HCT116 (cell line): ENCODE measurements at regions not wholly inside any gene's neighbourhood (a gene's known extent, or its start where the extent isn't known, plus 50 kb on each side); places are given as distances from the start of the nearest gene placed in this dataset.
"Not testable (repeated sequence)": the region's sequence is repeated elsewhere in the genome, so short reads cannot be mapped to it uniquely, and the experiment has no call there.

Source experiments
- ATAC-seq: fragments of 200-7000 bp; cut with Tn5 transposase; 2 replicates; pipeline ENCODE4 v1.9.1; 2020; ENCODE audit warnings: mild to moderate bottlenecking, moderate library complexity
- BruUV-seq: library from RNA; stranded (reverse); fragments of 400-500 nt; replicated peaks from 2 replicates; lab custom pipeline; 2021; lab: Mats Ljungman, UMichigan
- CTCF ChIA-PET: fragments of 300-600 bp; sonication (Branson Sonifier 250); formaldehyde crosslinking; loops from one replicate; lab custom pipeline; 2021; ENCODE audit warnings: antibody characterized with exemption; lab: Charles Lee
- POLR2A ChIA-PET: fragments of 300-600, 350-600 bp; sonication (Branson Sonifier 250); formaldehyde crosslinking; loops from one replicate; lab custom pipeline; 2021; ENCODE audit warnings: antibody characterized with exemption; lab: Charles Lee
- RAD21 ChIA-PET, 2 experiments: fragments of 300-600 bp; sonication (Branson Sonifier 250); formaldehyde crosslinking; loops; one replicate each; lab custom pipeline; 2023; ENCODE audit warnings: low total read pairs in 2 of 2; ENCODE audit not compliant: uncharacterized antibody in 2 of 2, unreplicated experiment in 2 of 2, low non-redundant PET in 1 of 2; lab: Charles Lee
- DNase-seq: peaks from one replicate; pipeline ENCODE4 v3.0.0-alpha.2; 2010; ENCODE audit warnings: low read depth, low spot score
- H2AFZ ChIP-seq: fragments of 200-600 bp; shearing (Covaris generic), sonication (generic); 2 replicates; pipeline ENCODE4 v1.6.1; 2017; ENCODE audit warnings: low read depth, mixed run types, mixed read lengths, antibody characterized with exemption, low read length; ENCODE audit not compliant: poor library complexity, severe bottlenecking
- H3K27ac ChIP-seq: 2 replicates; pipeline ENCODE4 v1.5.1; 2012; ENCODE audit warnings: low read depth, low read length
- H3K27me3 ChIP-seq: fragments of 200-600 bp; sonication (generic); 2 replicates; pipeline ENCODE4 v1.6.1; 2016; ENCODE audit warnings: mixed run types, low read length, mixed read lengths; ENCODE audit not compliant: insufficient read depth
- H3K36me3 ChIP-seq, 2 experiments: fragments of 200-500 bp in 1 of 2; fragments of 200-600 bp in 1 of 2; sonication (Bioruptor generic) in 1 of 2; sonication (generic) in 1 of 2; 2 replicates each; pipeline versions ENCODE4 v1.5.1 to v1.6.1; 2014 to 2016; ENCODE audit warnings: low read length in 2 of 2, inconsistent platforms in 1 of 2, mixed read lengths in 1 of 2, mixed run types in 1 of 2; ENCODE audit not compliant: insufficient read depth in 2 of 2, control insufficient read depth in 1 of 2
- H3K4me1 ChIP-seq, 2 experiments: fragments of 200-600 bp in 1 of 2; sonication (generic) in 1 of 2; 2 replicates each; pipeline versions ENCODE4 v1.5.1 to v1.6.1; 2012 to 2017; ENCODE audit warnings: low read length in 2 of 2, inconsistent platforms in 1 of 2, mild to moderate bottlenecking in 1 of 2, mixed read lengths in 1 of 2, mixed run types in 1 of 2, moderate library complexity in 1 of 2; ENCODE audit not compliant: insufficient read depth in 2 of 2, control insufficient read depth in 1 of 2
- H3K4me2 ChIP-seq: fragments of 200-600 bp; sonication (generic); 2 replicates; pipeline ENCODE4 v1.6.1; 2017; ENCODE audit warnings: mixed run types, low read length, mixed read lengths
- H3K4me3 ChIP-seq, 2 experiments: fragments of 200-600 bp in 1 of 2; sonication (generic) in 1 of 2; replicated peaks in 1 of 2; 2 replicates each; pipeline ENCODE4 v1.5.1; 2011 to 2016; ENCODE audit warnings: low read length in 2 of 2, control low read depth in 1 of 2, low read depth in 1 of 2, mild to moderate bottlenecking in 1 of 2, mixed read lengths in 1 of 2, mixed run types in 1 of 2
- H3K79me2 ChIP-seq: fragments of 200-600 bp; sonication (generic); 2 replicates; pipeline ENCODE4 v1.6.1; 2017; ENCODE audit warnings: mild to moderate bottlenecking, mixed run types, low read length, moderate library complexity, mixed read lengths; ENCODE audit not compliant: insufficient read depth
- H3K9ac ChIP-seq: fragments of 200-600 bp; sonication (generic); 2 replicates; pipeline ENCODE4 v1.6.1; 2016; ENCODE audit warnings: low read length, mixed read lengths
- H3K9me2 ChIP-seq: fragments of 200-600 bp; sonication (generic), shearing (Covaris generic); 2 replicates; pipeline ENCODE4 v1.6.1; 2017; ENCODE audit warnings: mixed run types, mild to moderate bottlenecking, moderate library complexity; ENCODE audit not compliant: insufficient read depth
- H3K9me3 ChIP-seq, 2 experiments: fragments of 200-500 bp in 1 of 2; fragments of 200-600 bp in 1 of 2; sonication (Bioruptor generic) in 1 of 2; sonication (generic) in 1 of 2; 2 replicates each; pipeline ENCODE4 v1.6.1; 2014 to 2017; ENCODE audit warnings: low read length in 2 of 2, mixed read lengths in 2 of 2, inconsistent platforms in 1 of 2, low read depth in 1 of 2, mild to moderate bottlenecking in 1 of 2, mixed run types in 1 of 2, moderate library complexity in 1 of 2; ENCODE audit not compliant: control insufficient read depth in 1 of 2, insufficient read depth in 1 of 2
- H4K20me1 ChIP-seq: fragments of 200-600 bp; sonication (generic), shearing (Covaris generic); 2 replicates; pipeline ENCODE4 v1.6.1; 2017; ENCODE audit warnings: mixed run types, mild to moderate bottlenecking, moderate library complexity; ENCODE audit not compliant: insufficient read depth
- CBX3 ChIP-seq: IDR thresholded peaks from 2 replicates; pipeline ENCODE4 v1.6.1; 2012; ENCODE audit warnings: low read depth
- ELF1 ChIP-seq: IDR thresholded peaks from 2 replicates; pipeline ENCODE4 v1.6.1; 2012; ENCODE audit warnings: low read depth, borderline replicate concordance
- EZH2phosphoT487 ChIP-seq: fragments of 200-600 bp; IDR thresholded peaks from 2 replicates; pipeline ENCODE4 v1.6.1; 2018; ENCODE audit warnings: antibody characterized with exemption, borderline replicate concordance
- FOSL1 ChIP-seq: IDR thresholded peaks from 2 replicates; pipeline ENCODE4 v1.6.1; 2012; ENCODE audit warnings: low read depth
- RAD21 ChIP-seq: IDR thresholded peaks from 2 replicates; pipeline ENCODE4 v1.6.1; 2012; ENCODE audit warnings: low read depth, mild to moderate bottlenecking
- SP1 ChIP-seq: IDR thresholded peaks from 2 replicates; pipeline ENCODE4 v1.6.1; 2012; ENCODE audit warnings: low read depth
- SRF ChIP-seq: IDR thresholded peaks from 2 replicates; pipeline ENCODE4 v1.6.1; 2012; ENCODE audit warnings: low read depth
- YY1 ChIP-seq: IDR thresholded peaks from 2 replicates; pipeline ENCODE4 v1.6.1; 2011; ENCODE audit warnings: low read length, low read depth, moderate library complexity, mild to moderate bottlenecking; ENCODE audit not compliant: insufficient replicate concordance; ENCODE audit errors: extremely low read depth
- ZFX ChIP-seq: fragments of 450-650 bp; IDR thresholded peaks from 2 replicates; pipeline ENCODE4 v1.6.1; 2017
- ZNF274 ChIP-seq: fragments of 200-500 bp; sonication (Bioruptor generic); IDR thresholded peaks from 2 replicates; pipeline ENCODE4 v1.6.1; 2014; ENCODE audit warnings: mild to moderate bottlenecking, low read depth, low read length, inconsistent platforms
- intact Hi-C: fragments of 100-400 bp; cut with micrococcal nuclease; formaldehyde crosslinking; loops from 2 replicates; pipeline ENCODE4 v1.10.0; 2022
- TF ChIP-seq, protein P1 (sequence below), 3 experiments: fragments of 200-600 bp in 1 of 3; sonication (generic) in 1 of 3; IDR thresholded peaks in 2 of 3; conservative IDR thresholded peaks in 1 of 3; 2 replicates each; pipeline ENCODE4 v1.5.1; 2012 to 2017; ENCODE audit warnings: low read depth in 2 of 3, low read length in 2 of 3, antibody characterized with exemption in 1 of 3, borderline replicate concordance in 1 of 3, control low read depth in 1 of 3, mild to moderate bottlenecking in 1 of 3, mixed read lengths in 1 of 3, mixed run types in 1 of 3, moderate library complexity in 1 of 3; ENCODE audit not compliant: insufficient read depth in 1 of 3
- TF ChIP-seq, protein P2 (sequence below): IDR thresholded peaks from 2 replicates; pipeline ENCODE4 v1.6.1; 2012
- TF ChIP-seq, protein P3 (sequence below): IDR thresholded peaks from 2 replicates; pipeline ENCODE4 v1.6.1; 2012; ENCODE audit warnings: low read depth
- TF ChIP-seq, protein P4 (sequence below): IDR thresholded peaks from 2 replicates; pipeline ENCODE4 v1.6.1; 2012

DNA sequence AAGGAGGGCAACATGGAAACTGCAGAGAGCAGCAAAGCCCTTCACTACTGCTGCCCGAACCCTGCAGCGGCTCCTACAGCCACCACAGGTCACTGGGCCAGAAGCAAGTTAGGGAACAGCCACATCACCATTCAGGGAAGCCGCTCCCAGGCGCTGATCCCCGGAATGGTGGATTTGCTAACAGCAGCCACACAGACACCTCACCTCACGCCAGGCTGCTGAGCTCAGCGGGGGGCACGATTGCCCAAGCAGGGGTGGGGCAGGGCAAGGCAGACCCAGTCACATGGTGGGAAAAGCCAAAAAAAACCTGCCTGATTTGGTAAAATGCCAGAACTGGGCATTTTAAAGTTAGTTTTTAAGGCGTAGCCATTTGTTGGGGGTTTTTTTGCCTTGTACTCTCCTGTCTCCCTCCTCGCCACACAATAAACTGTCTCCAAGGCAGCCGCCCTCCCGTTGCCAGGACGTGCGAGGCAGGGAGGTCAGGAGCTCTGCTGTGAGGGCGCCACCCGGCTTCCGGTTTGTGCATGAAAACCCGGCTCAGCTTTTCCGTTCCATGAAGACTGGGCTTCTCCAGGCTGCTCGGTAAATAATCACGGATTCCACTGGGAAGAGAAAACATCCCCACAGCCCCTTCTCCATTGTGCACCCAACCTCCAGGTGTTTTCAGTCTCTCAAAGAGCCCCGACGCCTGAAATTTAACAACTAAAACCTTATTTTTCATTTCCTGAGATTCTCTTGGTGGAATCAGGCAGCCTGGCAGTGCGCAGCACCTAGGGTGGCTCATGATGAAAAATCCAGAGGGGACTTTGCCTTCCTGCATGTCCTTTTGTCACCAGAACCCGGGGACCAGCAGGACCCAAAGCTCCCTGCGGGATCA, 453.5 kb downstream of the PREX1 start:
- H3K79me2 ChIP-seq, H3K27me3 ChIP-seq, POLR2A ChIA-PET, BruUV-seq, intact Hi-C loops, H4K20me1 ChIP-seq, H3K4me3 ChIP-seq, H3K9ac ChIP-seq, H3K9me2 ChIP-seq, RAD21 ChIA-PET, H3K4me1 ChIP-seq, H3K36me3 ChIP-seq, DNase-seq, H3K9me3 ChIP-seq, H3K27ac ChIP-seq: not testable (repeated sequence)
- peak; percentile 82 for ATAC-seq
- H3K4me2 ChIP-seq = 0 out of 2 replicates have a peak overlapping the region, but pooled peaks have one; percentile 9
- TF ChIP-seq, protein P1, sequence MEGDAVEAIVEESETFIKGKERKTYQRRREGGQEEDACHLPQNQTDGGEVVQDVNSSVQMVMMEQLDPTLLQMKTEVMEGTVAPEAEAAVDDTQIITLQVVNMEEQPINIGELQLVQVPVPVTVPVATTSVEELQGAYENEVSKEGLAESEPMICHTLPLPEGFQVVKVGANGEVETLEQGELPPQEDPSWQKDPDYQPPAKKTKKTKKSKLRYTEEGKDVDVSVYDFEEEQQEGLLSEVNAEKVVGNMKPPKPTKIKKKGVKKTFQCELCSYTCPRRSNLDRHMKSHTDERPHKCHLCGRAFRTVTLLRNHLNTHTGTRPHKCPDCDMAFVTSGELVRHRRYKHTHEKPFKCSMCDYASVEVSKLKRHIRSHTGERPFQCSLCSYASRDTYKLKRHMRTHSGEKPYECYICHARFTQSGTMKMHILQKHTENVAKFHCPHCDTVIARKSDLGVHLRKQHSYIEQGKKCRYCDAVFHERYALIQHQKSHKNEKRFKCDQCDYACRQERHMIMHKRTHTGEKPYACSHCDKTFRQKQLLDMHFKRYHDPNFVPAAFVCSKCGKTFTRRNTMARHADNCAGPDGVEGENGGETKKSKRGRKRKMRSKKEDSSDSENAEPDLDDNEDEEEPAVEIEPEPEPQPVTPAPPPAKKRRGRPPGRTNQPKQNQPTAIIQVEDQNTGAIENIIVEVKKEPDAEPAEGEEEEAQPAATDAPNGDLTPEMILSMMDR (IDR thresholded peaks at IDR 0.05 in 2 of 3, conservative IDR thresholded peaks at IDR 0.05 in 1 of 3; ENCODE audit: borderline replicate concordance in 1 of 3, insufficient read depth in 1 of 3, low read depth in 2 of 3, low read length in 2 of 3) = peak in 2 of 3 experiments; percentile 27 to 39; a peak in 2 of 6 replicates
- TF ChIP-seq RAD21 = peak; percentile 41
- CTCF ChIA-PET = interaction anchor here (1.0 kb wide), 1 partner anchor 649 kb away, joined by 3 read pairs; no protein-coding TSS in a partner anchor
- H2AFZ ChIP-seq = peak overlapping the region; percentile 16

DNA sequence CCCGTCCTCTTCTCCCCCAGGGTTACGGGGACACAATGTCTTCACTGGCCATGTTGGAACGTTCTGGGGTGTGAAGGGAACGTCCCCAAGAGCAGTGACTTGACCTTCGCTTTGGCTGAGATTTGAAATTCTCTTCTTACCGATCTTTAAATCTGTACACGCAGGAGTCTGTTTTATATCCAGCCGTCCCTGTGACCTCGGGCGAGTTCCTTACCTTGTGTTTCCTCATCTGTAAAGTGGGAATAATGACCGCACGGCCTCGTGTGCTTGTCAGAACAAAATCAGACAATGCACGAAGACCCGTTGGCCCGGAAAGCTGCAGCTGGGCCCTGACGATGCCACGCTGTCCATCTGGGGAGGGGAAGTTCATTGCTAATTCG, 454.3 kb downstream of the PREX1 start:
- no peak for DNase-seq
- no peak for ATAC-seq
- no peaks in the 10 kb centered on the region for H3K36me3 ChIP-seq
- no peak overlapping the region for H2AFZ ChIP-seq
- peaks cover 0 to 9% of the 10 kb centered on the region in 2 experiments; a peak in 2 of 4 replicates for H3K4me1 ChIP-seq
- CTCF ChIA-PET = no interaction called here
- H3K27ac ChIP-seq = no peak overlapping the region
- no peak overlapping the region for H3K4me3 ChIP-seq
- H3K79me2 ChIP-seq = no peaks in the 10 kb centered on the region
- H4K20me1 ChIP-seq = no peaks in the 10 kb centered on the region
- intact Hi-C loops = no loop called here
- no peaks in the 10 kb centered on the region for H3K9me2 ChIP-seq
- RAD21 ChIA-PET = no interaction called here
- H3K27me3 ChIP-seq = no peaks in the 10 kb centered on the region
- no peak overlapping the region for H3K4me2 ChIP-seq
- POLR2A ChIA-PET = no interaction called here
- H3K9me3 ChIP-seq = no peaks in the 10 kb centered on the region
- H3K9ac ChIP-seq = no peak overlapping the region
- no TSS peak for BruUV-seq
- TF ChIP-seq, protein P2, sequence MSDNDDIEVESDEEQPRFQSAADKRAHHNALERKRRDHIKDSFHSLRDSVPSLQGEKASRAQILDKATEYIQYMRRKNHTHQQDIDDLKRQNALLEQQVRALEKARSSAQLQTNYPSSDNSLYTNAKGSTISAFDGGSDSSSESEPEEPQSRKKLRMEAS = no peak
- TF ChIP-seq ELF1 (no peak), EZH2phosphoT487 (no peak), YY1 (no peak), FOSL1 (no peak), SRF (no peak), CBX3 (no peak), ZNF274 (no peak), ZFX (no peak), SP1 (no peak)
- TF ChIP-seq, protein P3, sequence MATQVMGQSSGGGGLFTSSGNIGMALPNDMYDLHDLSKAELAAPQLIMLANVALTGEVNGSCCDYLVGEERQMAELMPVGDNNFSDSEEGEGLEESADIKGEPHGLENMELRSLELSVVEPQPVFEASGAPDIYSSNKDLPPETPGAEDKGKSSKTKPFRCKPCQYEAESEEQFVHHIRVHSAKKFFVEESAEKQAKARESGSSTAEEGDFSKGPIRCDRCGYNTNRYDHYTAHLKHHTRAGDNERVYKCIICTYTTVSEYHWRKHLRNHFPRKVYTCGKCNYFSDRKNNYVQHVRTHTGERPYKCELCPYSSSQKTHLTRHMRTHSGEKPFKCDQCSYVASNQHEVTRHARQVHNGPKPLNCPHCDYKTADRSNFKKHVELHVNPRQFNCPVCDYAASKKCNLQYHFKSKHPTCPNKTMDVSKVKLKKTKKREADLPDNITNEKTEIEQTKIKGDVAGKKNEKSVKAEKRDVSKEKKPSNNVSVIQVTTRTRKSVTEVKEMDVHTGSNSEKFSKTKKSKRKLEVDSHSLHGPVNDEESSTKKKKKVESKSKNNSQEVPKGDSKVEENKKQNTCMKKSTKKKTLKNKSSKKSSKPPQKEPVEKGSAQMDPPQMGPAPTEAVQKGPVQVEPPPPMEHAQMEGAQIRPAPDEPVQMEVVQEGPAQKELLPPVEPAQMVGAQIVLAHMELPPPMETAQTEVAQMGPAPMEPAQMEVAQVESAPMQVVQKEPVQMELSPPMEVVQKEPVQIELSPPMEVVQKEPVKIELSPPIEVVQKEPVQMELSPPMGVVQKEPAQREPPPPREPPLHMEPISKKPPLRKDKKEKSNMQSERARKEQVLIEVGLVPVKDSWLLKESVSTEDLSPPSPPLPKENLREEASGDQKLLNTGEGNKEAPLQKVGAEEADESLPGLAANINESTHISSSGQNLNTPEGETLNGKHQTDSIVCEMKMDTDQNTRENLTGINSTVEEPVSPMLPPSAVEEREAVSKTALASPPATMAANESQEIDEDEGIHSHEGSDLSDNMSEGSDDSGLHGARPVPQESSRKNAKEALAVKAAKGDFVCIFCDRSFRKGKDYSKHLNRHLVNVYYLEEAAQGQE = no peak
- TF ChIP-seq, protein P4, sequence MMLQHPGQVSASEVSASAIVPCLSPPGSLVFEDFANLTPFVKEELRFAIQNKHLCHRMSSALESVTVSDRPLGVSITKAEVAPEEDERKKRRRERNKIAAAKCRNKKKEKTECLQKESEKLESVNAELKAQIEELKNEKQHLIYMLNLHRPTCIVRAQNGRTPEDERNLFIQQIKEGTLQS = no peak
